ENCODE measurements at regions not wholly inside any gene's neighbourhood (a gene's known extent, or its start where the extent isn't known, plus 50 kb on each side); places are given as distances from the start of the nearest gene placed in this dataset.

DNA sequence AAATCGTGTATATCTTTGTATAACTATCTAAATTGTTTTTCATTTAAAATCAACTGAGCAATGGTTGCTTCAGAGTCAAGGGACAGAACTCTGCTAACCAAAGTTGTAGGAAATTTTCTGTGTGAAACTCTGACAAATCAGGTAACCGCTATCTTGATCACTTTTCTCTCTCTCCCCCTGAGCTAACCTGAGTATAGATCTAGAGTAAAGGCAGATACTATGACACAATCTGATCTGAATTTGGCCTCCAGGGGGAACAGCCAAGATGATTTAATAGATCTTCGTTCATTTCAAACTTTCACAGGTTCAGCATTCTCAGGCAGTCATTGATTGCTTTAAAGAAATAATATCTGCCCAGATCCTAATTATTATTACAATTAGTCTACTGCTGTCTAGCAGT, 472.8 kb downstream of the NUF2 start:
- TF ChIP-seq, protein P1, sequence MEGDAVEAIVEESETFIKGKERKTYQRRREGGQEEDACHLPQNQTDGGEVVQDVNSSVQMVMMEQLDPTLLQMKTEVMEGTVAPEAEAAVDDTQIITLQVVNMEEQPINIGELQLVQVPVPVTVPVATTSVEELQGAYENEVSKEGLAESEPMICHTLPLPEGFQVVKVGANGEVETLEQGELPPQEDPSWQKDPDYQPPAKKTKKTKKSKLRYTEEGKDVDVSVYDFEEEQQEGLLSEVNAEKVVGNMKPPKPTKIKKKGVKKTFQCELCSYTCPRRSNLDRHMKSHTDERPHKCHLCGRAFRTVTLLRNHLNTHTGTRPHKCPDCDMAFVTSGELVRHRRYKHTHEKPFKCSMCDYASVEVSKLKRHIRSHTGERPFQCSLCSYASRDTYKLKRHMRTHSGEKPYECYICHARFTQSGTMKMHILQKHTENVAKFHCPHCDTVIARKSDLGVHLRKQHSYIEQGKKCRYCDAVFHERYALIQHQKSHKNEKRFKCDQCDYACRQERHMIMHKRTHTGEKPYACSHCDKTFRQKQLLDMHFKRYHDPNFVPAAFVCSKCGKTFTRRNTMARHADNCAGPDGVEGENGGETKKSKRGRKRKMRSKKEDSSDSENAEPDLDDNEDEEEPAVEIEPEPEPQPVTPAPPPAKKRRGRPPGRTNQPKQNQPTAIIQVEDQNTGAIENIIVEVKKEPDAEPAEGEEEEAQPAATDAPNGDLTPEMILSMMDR (IDR thresholded peaks at IDR 0.05), result no peak
- TF ChIP-seq POLR2A (IDR thresholded peaks at IDR 0.05), result no peak

Data from testis (tissue), 2 donors.